Stimulated activated naive CD8-positive, alpha-beta T cell treated with anti-CD3 and anti-CD28 coated beads, Interleukin-15, Interleukin-2, amounts not matched to agents 100 ng/mL and 50 ng/mL, for 24 hours (primary cell): ENCODE measurements at regions not wholly inside any gene's neighbourhood (a gene's known extent, or its start where the extent isn't known, plus 50 kb on each side); places are given as distances from the start of the nearest gene placed in this dataset.

Experiments used
- H3K27ac Mint-ChIP-seq: one replicate; pipeline ENCODE4 v1.8.0; 2021; ENCODE audit warnings: mild to moderate bottlenecking, mixed read lengths
- H3K27me3 Mint-ChIP-seq: one replicate; pipeline ENCODE4 v1.8.0; 2021; ENCODE audit warnings: mixed read lengths
- H3K36me3 Mint-ChIP-seq: one replicate; pipeline ENCODE4 v1.8.0; 2021; ENCODE audit warnings: low read depth, mixed read lengths
- H3K4me1 Mint-ChIP-seq: one replicate; pipeline ENCODE4 v1.8.0; 2021; ENCODE audit warnings: low read depth, mixed read lengths
- H3K4me3 Mint-ChIP-seq: one replicate; pipeline ENCODE4 v1.8.0; 2021; ENCODE audit warnings: mild to moderate bottlenecking, mixed read lengths
- H3K9me3 Mint-ChIP-seq: one replicate; pipeline ENCODE4 v1.8.0; 2021; ENCODE audit warnings: mixed read lengths

GRCh38 chr5:159849437-159850083 lies 66.7 kb upstream of the ADRA1B start:
- H3K36me3 Mint-ChIP-seq, result no peaks in the 10 kb centered on the region
- H3K27me3 Mint-ChIP-seq, result peaks cover 3% of the 10 kb centered on the region
- no peak overlapping the region for H3K4me3 Mint-ChIP-seq
- H3K4me1 Mint-ChIP-seq, result no peaks in the 10 kb centered on the region
- no peaks in the 10 kb centered on the region for H3K9me3 Mint-ChIP-seq
- no peak overlapping the region for H3K27ac Mint-ChIP-seq

- Mint-ChIP-seq H3K27me3 (peaks cover 7% of the 10 kb centered on the region), H3K36me3 (no peaks in the 10 kb centered on the region), H3K4me3 (no peak overlapping the region), H3K27ac (no peak overlapping the region), H3K4me1 (no peaks in the 10 kb centered on the region), H3K9me3 (no peaks in the 10 kb centered on the region)
Measured at GRCh38 chr5:159850160-159850559, 66.1 kb upstream of the ADRA1B start.

GRCh38 chr5:159851053-159851452 lies 65.2 kb upstream of the ADRA1B start:
- Mint-ChIP-seq H3K9me3 (no peaks in the 10 kb centered on the region), H3K4me3 (no peak overlapping the region), H3K27ac (no peak overlapping the region), H3K4me1 (no peaks in the 10 kb centered on the region), H3K36me3 (no peaks in the 10 kb centered on the region), H3K27me3 (peaks cover 15% of the 10 kb centered on the region)

- no peaks in the 10 kb centered on the region for H3K36me3 Mint-ChIP-seq
- H3K27ac Mint-ChIP-seq, result no peak overlapping the region
- peaks cover 15% of the 10 kb centered on the region for H3K27me3 Mint-ChIP-seq
- H3K4me3 Mint-ChIP-seq, result no peak overlapping the region
- H3K4me1 Mint-ChIP-seq, result no peaks in the 10 kb centered on the region
- no peaks in the 10 kb centered on the region for H3K9me3 Mint-ChIP-seq
Measured at GRCh38 chr5:159854916-159855315, 61.4 kb upstream of the ADRA1B start.

GRCh38 chr5:159855476-159856191 lies 60.6 kb upstream of the ADRA1B start:
- no peaks in the 10 kb centered on the region for H3K9me3 Mint-ChIP-seq
- H3K4me3 Mint-ChIP-seq, result no peak overlapping the region
- no peaks in the 10 kb centered on the region for H3K4me1 Mint-ChIP-seq
- H3K36me3 Mint-ChIP-seq, result no peaks in the 10 kb centered on the region
- H3K27me3 Mint-ChIP-seq, result peaks cover 15% of the 10 kb centered on the region
- no peak overlapping the region for H3K27ac Mint-ChIP-seq

GRCh38 chr5:159858871-159859270 lies 57.4 kb upstream of the ADRA1B start:
- H3K4me1 Mint-ChIP-seq, result no peaks in the 10 kb centered on the region
- no peak overlapping the region for H3K27ac Mint-ChIP-seq
- H3K4me3 Mint-ChIP-seq, result no peak overlapping the region
- peaks cover 23% of the 10 kb centered on the region for H3K27me3 Mint-ChIP-seq
- H3K9me3 Mint-ChIP-seq, result no peaks in the 10 kb centered on the region
- H3K36me3 Mint-ChIP-seq, result no peaks in the 10 kb centered on the region

- Mint-ChIP-seq H3K9me3 (no peaks in the 10 kb centered on the region), H3K27ac (no peak overlapping the region), H3K36me3 (no peaks in the 10 kb centered on the region), H3K4me3 (no peak overlapping the region), H3K27me3 (peaks cover 25% of the 10 kb centered on the region), H3K4me1 (peaks cover 8% of the 10 kb centered on the region)
Measured at GRCh38 chr5:159861086-159861485, 55.2 kb upstream of the ADRA1B start.

- peaks cover 8% of the 10 kb centered on the region for H3K4me1 Mint-ChIP-seq
- H3K27me3 Mint-ChIP-seq, result peaks cover 58% of the 10 kb centered on the region
Measured at GRCh38 chr5:159864885-159865691, 51.2 kb upstream of the ADRA1B start.

GRCh38 chr5:159866093-159866492 lies 50.2 kb upstream of the ADRA1B start:
- no peak overlapping the region for H3K27ac Mint-ChIP-seq
- peaks cover 6% of the 10 kb centered on the region for H3K9me3 Mint-ChIP-seq
- H3K4me3 Mint-ChIP-seq, result no peak overlapping the region
- peaks cover 8% of the 10 kb centered on the region for H3K4me1 Mint-ChIP-seq
- no peaks in the 10 kb centered on the region for H3K36me3 Mint-ChIP-seq
- H3K27me3 Mint-ChIP-seq, result peaks cover 66% of the 10 kb centered on the region

More at GRCh38 chr5:159864885-159865691, 51.2 kb upstream of the ADRA1B start:
- Mint-ChIP-seq H3K4me3 (no peak overlapping the region), H3K27ac (no peak overlapping the region), H3K36me3 (no peaks in the 10 kb centered on the region), H3K9me3 (peaks cover 6% of the 10 kb centered on the region)
